DMS153 treated with DMSO at 0.1 percent for 48 hours (cell line): ENCODE measurements at regions not wholly inside any gene's neighbourhood (a gene's known extent, or its start where the extent isn't known, plus 50 kb on each side); places are given as distances from the start of the nearest gene placed in this dataset.
"Not testable (repeated sequence)": the region's sequence is repeated elsewhere in the genome, so short reads cannot be mapped to it uniquely, and the experiment has no call there.

Source experiments
- DNase-seq: peaks from one replicate; lab custom pipeline; 2025; ENCODE audit not compliant: unreplicated experiment; lab: John Stamatoyannopoulos, UW

DNA sequence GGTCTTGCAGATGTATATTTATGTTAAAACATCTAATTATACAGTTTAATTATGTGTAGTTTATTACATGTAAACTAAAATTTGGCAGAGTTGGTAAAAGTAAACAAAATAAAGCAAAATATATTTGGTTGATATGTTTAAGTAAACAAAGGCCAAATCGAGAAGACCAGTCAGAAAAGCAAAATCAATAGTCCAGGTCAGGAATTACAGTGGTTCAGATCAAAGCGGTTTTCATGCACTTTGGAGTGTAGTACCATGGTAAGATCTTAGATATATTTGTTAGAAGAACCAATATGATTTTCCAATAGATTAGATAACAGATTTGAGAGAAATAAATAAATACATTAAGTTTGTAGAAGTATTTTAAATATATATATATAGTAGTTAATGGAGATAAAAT is 1421.6 kb upstream of the CDH8 start:
- no peak for DNase-seq

DNA sequence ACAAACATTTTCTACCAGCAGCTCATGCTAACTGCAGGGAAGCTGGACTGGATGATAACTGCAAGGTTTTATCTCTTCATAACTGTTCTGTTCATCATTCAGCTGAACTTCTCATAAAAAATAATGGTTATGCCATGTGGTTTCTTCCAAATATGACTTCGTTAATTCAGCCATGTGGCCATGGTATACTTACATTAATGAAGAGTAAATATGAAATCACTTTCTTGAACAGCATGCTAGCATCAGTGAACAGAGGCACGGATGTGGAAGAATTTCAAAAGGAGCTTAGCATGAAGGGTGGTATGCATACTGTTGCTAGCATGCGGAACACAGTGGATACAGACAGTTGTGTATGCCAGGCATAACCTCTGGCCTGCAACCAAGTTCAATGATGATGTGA is 1417.0 kb upstream of the CDH8 start:
- no peak for DNase-seq

DNA sequence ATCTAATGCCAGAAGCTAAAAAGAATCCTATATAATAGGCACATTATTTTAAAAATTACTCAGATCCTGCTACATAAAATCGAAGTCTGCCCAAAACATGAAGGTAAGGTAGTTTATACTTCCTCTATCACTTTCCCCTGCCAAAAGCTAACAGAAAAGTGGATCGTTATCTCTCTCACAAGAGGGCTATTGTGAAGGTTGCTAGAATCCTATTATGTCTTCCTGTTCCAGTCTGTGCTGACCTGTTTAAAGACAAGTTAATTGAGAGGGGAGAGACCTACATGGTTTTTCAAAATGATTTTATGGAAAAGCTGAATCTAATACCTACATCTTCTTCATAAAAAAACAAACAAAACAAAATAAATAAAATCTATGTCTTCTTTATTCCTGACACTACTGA is 1410.9 kb upstream of the CDH8 start:
- DNase-seq, result peak; percentile 81

DNA sequence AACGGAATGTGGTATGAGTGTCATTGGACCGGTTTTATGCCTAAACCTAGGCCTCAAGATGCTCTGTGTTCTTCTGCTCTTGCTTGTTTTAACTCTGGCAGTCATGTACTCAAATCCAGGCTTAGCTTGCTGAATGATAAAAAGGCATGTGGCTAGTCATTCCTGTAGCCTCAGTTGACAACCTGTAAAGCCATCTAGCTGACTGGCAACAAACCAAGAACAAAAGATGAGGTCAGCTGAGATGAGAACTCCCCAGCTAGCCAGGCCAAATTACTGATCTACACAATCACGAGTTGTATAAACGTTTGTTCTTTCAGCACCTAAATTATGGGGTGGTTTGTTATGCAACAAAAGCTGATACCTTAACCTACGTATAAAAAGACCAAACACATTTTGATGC is 1406.0 kb upstream of the CDH8 start:
- no peak for DNase-seq

DNA sequence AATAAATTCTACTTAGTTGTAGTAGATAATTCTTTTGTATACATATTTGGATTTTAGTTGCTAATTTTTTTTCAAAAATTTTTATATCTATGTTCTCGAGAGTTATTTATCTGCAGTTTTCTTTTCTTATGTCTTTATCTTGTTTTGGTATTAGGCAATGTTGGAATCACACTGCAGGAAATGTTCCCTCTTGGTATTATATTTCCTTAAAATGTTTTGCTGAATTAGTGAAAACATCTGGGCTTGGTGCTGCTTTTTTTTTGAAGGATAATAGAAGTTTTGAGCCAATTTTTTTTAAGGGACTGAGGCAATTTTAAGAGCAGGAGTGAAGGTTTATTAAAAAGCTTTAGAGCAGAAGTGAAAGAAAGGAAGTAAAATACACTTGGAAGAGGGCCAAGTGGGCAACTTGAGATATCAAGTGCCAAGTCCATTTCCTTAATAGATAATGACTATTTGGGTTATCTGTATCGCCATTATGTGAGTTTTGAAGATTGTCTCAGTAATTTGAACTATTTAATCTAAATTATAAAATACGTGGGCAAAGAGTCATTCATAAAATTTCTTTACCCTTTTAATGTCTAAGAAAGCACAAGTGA is 1390.1 kb upstream of the CDH8 start:
- DNase-seq, result no peak

DNA sequence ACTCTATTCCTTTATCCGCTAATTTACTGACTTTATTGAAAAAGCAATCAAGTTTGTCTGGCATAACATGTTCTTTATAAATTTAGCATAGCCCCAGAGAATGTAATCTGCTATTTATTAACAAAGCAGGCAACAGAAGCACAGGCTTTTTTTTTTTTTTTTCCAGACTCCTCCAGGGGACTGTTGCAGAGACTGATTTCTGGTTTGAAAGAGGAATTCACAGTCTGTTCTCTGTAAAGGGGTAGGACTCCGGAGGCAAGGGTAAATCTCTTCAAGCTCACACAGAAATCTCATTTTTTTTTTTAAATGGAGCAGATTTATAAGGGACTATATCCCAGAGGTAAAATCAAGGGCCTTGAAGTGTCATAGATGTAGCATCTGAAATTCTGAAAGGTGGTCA is 1386.5 kb upstream of the CDH8 start:
- no peak for DNase-seq

DNA sequence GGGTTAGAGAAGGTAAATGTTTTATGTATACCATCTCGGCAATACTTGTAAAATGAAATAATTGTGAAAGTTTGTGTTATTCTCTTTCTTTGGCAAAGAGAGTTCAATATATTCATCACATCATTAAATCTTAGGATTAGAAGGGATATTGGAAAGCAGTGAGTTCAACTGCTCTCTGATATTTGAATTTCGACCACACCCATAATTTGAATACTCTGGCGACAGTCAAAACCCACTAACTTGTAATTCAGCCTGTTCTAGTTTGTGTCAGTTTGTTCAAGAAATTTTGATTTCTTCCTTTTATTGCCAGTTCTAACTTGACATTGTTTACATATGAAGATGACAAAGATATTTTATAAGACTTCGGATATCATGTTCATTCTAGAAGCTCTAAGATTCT is 1380.5 kb upstream of the CDH8 start:
- DNase-seq, result no peak

DNA sequence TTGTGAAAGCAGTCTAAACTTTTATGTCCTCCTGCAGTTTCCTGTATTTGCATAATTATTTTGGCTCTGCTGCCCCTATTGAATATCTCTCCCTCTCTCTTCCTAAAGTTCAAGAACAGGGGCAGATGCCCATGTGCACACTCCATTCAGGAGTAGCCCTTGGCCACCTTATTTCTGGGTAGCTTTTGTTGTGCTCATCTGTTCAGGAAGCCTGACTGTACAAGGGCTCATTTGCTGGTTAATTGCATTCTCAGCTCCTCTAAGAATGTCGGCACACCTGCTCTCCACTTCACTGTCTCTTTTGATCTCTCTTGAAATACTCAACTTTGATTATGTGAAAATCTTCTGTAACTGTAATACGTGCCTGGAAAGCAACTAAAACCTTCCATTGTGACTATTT is 1378.8 kb upstream of the CDH8 start:
- no peak for DNase-seq

DNA sequence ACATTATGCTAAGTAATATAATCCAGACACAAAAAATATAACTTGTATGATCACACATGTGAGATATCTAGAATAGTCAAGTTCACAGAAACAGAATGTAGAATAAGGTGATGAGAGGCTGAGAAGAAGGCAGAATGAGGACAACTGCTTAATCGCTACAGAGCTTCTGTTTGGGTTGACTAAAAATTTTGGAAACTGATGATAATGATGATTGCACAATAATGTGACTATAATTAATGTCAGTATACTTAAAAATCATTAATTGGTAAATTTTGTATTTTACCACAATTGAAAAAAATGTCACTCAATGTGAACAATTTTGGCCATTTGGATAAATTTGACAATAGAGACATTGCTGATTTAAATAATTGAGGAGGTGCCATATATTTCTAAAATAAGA is 1374.4 kb upstream of the CDH8 start:
- DNase-seq, result no peak

DNA sequence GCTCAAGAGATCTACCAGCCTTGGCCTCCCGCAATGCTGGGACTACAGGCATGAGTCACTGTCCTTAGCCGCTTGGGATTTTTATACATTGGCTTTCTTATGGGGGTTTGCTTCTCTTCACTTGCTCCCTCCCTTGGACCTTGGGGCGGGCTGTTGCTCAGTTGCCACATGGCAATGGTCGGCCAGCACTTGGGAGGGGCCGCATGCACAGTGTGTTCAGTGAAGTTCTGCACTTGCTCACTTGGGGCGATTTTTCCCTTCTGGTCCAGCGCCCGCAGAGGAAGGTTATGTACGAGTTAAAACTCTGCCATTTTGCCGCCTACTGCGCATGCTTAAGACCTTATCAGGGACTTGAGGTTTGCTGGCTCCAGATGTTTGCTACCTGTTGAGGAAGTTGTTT is 1367.6 kb upstream of the CDH8 start:
- no peak for DNase-seq

DNA sequence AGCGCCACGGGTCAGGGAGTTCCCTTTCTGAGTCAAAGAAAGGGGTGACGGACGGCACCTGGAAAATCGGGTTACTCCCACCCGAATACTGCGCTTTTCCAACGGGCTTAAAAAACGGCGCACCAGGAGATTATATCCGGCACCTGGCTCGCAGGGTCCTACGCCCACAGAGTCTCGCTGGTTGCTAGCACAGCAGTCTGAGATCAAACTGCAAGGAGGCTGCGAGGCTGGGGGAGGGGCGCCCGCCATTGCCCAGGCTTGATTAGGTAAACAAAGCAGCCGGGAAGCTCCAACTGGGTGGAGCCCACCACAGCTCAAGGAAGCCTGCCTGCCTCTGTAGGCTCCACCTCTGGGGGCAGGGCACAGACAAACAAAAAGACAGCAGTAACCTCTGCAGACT is 1352.0 kb upstream of the CDH8 start:
- not testable (repeated sequence) for DNase-seq

DNA sequence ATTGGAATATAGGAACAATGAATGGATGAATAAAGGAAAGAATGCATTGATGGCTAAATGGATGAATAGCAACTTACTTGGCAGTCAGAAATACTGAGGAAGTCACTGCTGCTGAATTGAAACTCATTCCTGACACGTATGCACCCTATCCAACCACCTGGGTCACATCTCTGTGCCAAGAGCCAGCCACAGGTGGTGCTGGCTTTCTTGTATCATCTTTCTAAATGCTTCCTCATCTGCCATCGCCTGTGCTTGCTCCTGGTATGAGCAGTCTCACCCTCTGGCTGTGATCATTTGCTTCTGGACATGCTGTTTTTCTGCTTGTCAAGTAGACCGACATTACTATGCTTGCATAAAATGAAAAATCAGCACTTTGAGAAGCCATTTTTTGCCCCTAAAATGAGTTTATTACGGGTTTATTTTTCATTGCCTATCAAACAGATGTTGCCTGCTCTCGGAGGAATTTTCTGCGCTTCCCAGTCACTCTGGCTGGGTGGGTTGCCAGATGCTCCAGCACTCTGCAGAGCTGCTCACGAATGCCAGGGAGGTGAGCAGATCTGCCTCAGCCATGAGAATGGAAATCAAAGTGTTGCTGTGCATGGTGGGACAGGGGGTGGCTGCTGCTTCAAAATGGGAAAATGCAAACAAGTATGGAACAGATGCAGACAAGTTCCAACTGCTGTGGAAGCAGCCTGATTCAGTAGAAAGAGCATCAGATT is 1349.6 kb upstream of the CDH8 start:
- DNase-seq, result no peak

DNA sequence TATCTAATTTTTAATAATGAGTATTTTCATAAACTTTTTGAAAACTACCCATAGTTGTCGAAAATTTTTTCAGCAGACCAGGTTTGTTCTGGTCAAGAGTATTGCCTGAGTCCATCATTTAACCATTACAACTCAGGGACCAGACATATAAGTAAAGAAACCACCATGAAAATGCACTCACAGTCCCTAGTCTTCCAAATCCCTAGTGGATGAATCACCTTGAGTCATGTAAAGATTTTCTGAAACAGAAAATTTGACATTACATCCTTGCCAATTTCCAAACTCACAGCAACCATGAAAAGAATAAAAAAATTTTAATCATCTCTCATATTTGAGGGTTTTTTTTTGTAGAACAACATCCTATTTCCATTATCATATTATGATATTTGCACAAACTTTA is 1337.5 kb upstream of the CDH8 start:
- no peak for DNase-seq

DNA sequence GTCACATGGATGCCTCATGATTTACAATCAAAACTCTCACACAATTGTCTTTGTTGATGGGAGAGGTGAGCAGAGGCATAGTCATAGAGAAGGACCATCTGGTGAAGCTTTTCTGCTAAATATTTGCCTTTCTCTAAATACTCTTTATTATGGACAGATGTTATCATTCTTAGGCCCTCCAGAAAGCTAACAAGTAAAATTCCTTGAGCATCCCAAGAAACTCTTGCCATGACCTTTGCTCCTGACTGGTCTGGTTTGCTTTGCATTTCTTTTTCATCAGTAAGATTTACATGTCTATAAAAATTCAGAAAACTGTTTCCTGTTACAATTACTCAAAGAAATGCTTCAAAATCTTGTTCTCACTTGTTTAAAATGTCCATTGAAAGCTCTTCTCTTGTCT is 1336.6 kb upstream of the CDH8 start:
- DNase-seq, result no peak

DNA sequence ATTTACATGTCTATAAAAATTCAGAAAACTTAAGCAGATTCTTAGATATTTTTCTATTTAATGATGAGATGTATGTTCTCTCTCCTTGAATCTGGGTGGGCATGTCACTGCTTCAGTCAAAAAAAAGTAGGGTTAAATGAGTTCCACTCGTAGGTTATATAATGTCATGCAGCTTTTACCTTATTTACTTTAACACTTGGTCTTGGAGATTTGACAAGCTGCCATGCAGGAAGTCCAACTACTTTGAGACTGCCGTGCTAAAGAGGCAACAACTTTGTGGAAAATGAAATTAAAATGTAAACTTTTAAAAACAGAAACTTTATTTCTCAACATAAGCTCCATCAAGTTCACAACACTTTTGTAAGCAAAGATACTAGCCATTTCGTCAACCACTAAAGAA is 1336.0 kb upstream of the CDH8 start:
- no peak for DNase-seq

DNA sequence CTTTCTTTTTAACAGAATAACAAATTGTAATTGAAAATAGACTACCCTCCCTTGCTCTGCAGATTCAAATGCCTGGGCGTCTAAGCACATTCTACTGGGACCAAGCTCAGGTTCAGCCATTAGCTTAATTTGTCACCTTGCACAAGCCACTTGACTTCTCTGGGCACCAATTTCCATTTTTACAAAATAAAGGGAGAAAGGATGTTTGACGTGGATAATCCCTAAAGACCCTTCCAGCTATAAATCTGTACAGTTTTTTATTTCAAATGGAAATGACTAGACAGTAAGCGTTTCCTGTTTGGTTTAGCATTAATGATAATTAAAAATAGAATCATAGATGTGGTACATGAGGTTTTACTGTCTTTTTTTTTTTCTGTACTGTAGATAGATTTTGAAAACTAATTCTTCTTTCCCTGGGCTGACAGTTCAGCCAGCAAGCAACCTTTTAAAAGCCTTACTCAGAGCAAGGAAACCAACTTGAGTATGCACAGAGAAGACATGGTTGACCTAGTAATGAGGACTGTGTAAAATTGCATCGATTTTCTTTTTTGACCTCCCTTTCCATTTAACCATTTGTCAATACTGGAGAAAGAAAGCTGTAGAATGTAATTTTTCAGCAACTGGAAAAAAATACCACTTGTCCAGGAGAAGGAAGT is 1329.5 kb upstream of the CDH8 start:
- DNase-seq, result no peak

DNA sequence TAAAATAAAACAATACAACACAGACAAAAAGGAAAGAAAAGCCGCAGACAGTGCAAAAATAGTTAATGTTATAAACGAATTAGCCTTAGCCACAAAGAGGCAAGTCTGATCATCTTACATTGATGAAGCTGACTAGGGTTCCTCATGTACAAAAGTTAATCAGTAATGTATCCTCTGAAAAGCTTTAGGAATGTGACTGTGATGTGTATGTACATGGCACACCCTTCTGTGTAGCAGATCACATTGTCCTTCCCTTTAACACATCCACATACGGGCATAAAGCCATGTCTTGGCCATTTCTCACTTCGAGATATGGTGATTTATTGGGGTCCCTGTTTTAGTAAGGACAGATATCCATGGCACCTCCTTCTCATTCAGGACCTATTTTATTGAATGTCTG is 1327.5 kb upstream of the CDH8 start:
- DNase-seq, result no peak

DNA sequence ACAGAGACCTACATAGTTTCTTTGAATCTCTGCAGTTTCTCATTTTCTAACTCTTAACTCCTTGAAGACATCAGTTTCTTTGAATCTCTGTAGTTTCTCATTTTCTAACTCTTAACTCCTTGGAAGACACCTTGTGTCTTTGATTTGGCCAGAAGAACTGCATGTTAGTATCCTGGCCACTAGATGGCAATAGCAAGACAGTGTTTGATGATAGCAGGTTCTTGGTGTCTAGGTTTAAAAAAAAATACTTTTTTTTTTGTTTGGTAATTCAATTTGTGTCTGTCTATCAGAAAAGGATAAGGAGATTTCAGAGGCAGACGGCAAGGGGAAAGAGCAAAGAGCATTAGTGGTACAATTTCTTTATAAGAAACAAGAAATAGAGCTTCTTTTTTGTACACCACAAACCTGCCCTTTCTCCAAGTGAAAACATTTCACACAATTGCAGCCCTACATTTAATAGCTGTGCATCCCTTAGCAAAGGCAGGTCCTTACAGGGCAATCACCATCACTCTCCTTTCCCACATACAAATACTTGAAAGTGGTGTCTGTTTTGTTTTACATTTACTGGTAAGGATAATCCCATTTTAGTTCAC is 1324.9 kb upstream of the CDH8 start:
- DNase-seq, result peak; percentile 56

DNA sequence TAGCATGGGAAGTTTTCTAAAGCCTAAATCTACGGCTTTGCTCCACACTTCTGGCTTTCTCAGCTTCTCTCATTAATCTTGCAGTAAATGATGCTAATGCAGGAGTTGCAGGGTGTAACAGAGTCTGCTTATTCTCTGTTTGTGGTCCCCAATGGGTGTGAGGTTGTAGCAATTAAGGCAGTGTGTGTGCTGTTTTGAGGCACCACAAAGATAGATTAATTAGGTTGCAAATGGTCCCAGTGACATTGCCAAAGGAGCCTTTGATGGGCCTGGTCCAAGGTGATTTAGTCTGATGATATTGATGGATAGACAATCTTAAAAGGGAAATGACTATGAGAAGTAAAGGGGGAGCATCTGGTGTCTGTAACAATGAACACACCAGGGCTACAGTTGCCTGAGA is 1313.7 kb upstream of the CDH8 start:
- no peak for DNase-seq

DNA sequence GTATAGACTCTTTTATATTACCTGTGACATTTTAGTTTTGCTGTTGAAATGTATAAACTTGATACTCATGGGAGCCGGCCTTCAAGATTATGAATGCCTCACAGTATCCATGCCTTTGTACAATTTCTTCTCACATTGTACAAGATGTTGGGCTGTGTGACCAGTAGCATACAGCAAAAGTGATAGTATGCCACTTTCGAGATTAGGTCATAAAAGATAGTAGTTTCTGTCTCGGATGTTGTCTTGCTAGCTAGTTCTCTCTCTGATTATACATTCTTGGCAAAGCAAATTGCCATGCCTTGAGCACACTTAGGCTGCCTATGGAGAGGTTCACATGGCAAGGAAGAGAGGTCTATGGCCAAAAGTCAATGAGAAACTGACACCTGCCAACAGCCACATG is 1309.8 kb upstream of the CDH8 start:
- no peak for DNase-seq

DNA sequence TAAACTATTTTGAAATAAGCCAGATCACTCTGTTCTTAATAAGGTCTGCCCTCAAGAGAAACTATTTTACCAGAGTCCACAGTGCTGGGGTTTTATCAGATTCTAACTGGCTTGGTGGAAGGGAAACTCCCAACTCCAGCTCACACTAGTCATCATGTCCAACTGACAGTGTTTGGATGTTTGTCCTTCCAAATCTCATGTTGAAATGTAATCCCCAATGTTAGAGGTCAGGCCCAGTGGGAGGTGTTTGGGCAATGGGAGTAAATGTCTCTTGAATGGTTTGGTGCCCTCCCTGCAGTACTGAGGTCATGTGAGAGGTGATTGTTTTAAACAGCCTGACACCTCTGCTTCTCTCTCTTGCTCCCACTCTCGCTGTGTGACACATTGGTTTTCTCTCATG is 1301.0 kb upstream of the CDH8 start:
- no peak for DNase-seq

DNA sequence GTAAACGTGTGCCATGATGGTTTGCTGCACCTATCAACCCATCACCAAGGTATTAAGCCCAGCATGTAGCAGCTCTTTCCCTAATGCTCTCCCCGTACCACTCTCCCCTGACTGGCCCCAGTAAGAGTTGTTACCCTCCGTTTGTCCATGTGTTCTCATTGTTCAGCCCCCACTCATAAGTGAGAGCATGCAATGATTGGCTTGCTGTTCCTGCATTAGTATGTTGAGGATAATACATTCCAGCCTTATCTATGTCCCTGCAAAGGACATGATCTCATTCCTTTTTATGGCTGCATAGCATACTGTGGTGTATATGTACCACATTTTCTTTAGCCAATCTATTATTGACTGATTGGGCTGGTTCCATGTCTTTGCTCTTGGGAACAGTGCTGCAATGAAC is 1294.9 kb upstream of the CDH8 start:
- no peak for DNase-seq
